T1000 (cell line): ENCODE measurements at regions not wholly inside any gene's neighbourhood (a gene's known extent, or its start where the extent isn't known, plus 50 kb on each side); places are given as distances from the start of the nearest gene placed in this dataset.

Experiments
- DNase-seq: peaks from one replicate; lab custom pipeline; 2025; ENCODE audit warnings: mixed read lengths; lab: John Stamatoyannopoulos, UW

- no peak for DNase-seq
These were observed 100.0 kb upstream of the DIPK2B start for GRCh38 chrX:45300638-45301037.

DNA sequence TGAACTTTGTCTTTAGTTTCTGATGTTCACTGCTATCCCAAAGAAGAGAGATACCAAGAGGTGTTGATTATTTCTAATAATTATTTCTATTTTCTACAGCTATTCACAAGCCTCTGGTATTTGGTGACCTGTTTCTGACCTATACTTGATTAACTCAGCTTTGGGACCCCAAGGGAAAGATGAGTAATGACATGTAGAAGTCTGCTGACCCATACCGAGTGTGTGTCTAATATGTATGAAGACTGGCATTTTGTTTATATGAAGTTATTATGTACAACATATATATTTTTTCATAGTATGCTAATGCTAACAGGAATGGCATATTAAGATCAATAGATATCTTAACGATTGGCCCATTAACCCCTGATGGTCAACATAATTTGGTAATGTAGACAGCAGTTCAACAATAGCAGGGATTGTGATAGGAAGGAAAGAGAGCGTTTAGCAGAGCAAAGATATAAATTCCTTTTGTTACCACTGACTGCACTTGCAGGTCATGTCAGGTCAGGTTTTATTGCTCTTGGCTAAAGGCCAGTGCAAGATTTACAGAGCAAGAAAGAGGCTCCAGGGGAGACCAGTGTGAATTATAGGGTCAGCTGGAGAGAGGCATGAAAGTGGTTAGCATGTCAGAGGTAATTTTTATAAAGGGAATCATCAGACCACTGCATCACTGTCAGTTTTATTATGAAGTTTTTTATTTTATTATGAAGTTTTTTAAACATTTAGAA, 94.7 kb upstream of the DIPK2B start:
- DNase-seq = peak; percentile 18

DNA sequence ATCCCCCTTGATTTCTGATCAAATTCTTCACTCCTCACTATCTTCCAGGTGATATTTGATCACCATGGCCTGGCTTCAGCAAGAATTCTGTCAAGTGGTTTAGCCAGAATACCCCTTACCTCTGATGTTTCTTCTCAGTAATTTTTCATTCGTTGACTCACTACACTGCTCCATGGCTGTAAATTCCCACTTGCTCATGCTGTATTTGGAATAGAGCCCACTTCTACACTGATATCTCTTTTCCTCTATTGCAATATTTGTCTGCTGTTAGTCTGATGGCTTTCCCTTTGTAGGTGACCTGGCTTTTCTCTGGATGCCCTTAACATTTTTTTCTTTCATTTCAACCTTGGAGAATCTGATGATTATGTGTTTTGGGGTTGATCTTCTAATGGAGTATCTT, 73.9 kb upstream of the DIPK2B start:
- DNase-seq = no peak

DNA sequence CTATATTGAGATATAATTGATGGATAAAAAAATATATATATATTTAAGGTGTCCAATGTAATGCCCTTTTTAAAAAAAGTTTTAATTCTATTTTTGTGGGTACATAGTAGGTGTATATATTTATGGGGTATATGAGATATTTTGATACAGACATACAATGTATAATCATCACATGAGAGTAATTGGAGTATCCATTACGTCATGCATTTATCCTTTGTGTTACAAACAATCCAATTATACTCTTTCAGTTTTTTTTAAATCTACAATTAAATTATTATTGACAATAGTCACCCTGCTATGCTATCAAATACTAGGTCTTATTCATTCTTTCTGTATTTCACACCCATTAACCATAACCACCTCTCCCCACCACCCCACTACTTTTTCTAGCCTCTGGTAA, 66.3 kb upstream of the DIPK2B start:
- no peak for DNase-seq

DNA sequence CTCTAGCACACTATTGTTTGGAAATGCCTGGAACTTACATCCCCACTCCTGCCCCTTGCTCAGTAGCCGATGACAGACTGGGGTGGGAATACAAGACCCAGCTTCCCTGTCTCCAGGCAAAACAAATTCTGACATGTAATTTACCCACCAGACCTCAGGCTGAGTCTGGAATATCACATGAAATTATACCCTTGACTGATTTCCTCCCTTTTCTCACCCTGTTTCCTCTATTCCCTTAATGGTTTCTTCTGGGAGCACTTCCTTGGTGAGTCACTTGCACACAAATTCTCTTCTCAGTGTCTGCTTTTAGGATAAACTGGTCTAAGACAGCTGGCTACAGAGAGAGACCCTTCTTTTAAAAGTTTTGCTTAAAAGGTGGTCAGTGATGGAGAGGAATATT, 65.8 kb upstream of the DIPK2B start:
- no peak for DNase-seq

DNA sequence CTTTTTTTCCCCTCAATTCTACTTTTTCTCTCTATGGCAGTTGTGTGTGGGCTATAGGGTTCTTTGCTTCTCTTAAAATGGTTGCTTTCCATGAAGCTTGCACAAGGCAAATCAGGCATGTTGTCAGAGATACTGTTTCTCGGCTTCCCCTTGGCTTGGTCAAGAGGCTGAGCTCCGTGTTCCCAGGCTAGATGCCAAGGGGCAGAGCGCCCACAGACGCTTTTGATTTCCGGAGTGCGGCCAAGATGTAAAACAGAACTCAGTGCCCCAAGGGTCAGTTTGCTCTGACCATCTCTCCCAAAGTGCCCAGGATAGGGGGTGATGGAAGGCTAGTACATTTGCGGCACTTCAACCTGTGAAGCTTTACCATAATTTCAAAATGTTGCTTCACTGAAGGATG, 64.2 kb upstream of the DIPK2B start:
- DNase-seq = no peak

- no peak for DNase-seq
These were observed 60.8 kb upstream of the DIPK2B start for GRCh38 chrX:45261471-45261870.

GRCh38 chrX:45261005-45261404, 60.3 kb upstream of the DIPK2B start:
- no peak for DNase-seq

DNA sequence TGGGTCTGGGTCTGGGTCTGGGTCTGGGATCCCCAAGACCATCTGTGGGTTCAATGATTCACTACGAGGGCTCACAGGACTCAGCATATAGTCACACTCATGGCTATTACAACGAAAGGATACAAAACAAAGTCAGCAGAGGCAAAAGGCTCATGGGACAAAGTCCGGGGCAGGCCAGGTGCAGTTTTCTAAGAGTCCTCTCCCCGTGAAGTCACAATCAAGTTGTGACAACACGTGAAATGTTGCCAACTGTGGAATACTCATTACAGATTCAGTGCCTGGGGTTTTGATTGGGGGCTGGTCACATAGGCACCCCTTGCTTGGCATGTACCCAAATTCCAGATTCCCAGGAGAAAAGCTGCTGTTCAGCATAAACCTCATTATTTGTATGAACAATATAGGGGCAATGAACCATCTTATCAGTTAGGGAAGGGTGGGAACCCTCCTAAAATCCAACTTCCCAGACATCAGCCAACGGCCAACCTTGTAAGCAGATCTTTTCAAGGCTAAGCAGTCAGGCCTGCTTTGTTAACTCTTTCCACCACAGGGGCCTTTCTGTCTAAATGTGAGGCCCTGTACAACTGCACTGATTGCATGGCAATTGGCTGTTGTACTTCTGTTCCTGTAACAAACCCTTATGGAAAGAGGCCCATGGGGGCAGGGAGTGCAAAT, 58.2 kb upstream of the DIPK2B start:
- no peak for DNase-seq
